MM.1S (cell line): ENCODE measurements at regions not wholly inside any gene's neighbourhood (a gene's known extent, or its start where the extent isn't known, plus 50 kb on each side); places are given as distances from the start of the nearest gene placed in this dataset.

Experiments used
- DNase-seq: peaks from one replicate; pipeline ENCODE4 v3.0.0-alpha.2; 2015
- H2AFZ ChIP-seq: fragments of 300-600 bp; sonication (generic); 2 replicates; pipeline ENCODE4 v1.6.0; 2016; ENCODE audit warnings: antibody characterized with exemption, low read length
- H3F3A ChIP-seq: fragments of 300-600 bp; sonication (generic); 2 replicates; pipeline ENCODE4 v1.6.1; 2016; ENCODE audit warnings: mild to moderate bottlenecking, antibody characterized with exemption, low read length, moderate library complexity, mixed read lengths; ENCODE audit not compliant: insufficient read depth
- H3K27ac ChIP-seq: fragments of 300-600 bp; sonication (generic); 2 replicates; pipeline ENCODE4 v1.5.1; 2016; ENCODE audit warnings: mild to moderate bottlenecking, low read length
- H3K27me3 ChIP-seq: fragments of 300-600 bp; sonication (generic); replicated peaks from 2 replicates; pipeline ENCODE4 v1.6.0; 2016; ENCODE audit warnings: low read length; ENCODE audit not compliant: insufficient read depth
- H3K36me3 ChIP-seq: fragments of 300-600 bp; sonication (generic); replicated peaks from 2 replicates; pipeline ENCODE4 v1.6.1; 2016; ENCODE audit warnings: mild to moderate bottlenecking, low read length, mixed read lengths; ENCODE audit not compliant: insufficient read depth
- H3K4me1 ChIP-seq: fragments of 300-600 bp; sonication (generic); 2 replicates; pipeline ENCODE4 v1.6.1; 2016; ENCODE audit warnings: low read length, mixed read lengths
- H3K4me2 ChIP-seq: fragments of 300-600 bp; sonication (generic); 2 replicates; pipeline ENCODE4 v1.6.0; 2016; ENCODE audit warnings: low read depth, low read length
- H3K4me3 ChIP-seq: fragments of 300-600 bp; sonication (generic); 2 replicates; pipeline ENCODE4 v1.5.1; 2016; ENCODE audit warnings: low read length, mixed read lengths
- H3K79me2 ChIP-seq: fragments of 300-600 bp; sonication (generic); 2 replicates; pipeline ENCODE4 v1.6.1; 2016; ENCODE audit warnings: mixed run types, low read length, mixed read lengths
- H3K9ac ChIP-seq: fragments of 300-600 bp; sonication (generic); 2 replicates; pipeline ENCODE4 v1.6.1; 2016; ENCODE audit warnings: low read length, mixed read lengths
- H3K9me2 ChIP-seq: fragments of 300-600 bp; sonication (generic); replicated peaks from 2 replicates; pipeline ENCODE4 v1.6.1; 2016; ENCODE audit warnings: mild to moderate bottlenecking, low read length, mixed read lengths; ENCODE audit not compliant: insufficient read depth
- H3K9me3 ChIP-seq: fragments of 300-600 bp; sonication (generic); replicated peaks from 2 replicates; pipeline ENCODE4 v1.6.1; 2016; ENCODE audit warnings: mild to moderate bottlenecking, low read length, mixed read lengths; ENCODE audit not compliant: insufficient read depth
- H4K20me1 ChIP-seq: fragments of 300-600 bp; sonication (generic); 2 replicates; pipeline ENCODE4 v1.6.1; 2016; ENCODE audit warnings: mild to moderate bottlenecking, low read length, moderate library complexity, mixed read lengths; ENCODE audit not compliant: insufficient read depth
- CTCF ChIP-seq: fragments of 300-600 bp; sonication (generic); IDR thresholded peaks from 2 replicates; pipeline ENCODE4 v1.5.1; 2016; ENCODE audit warnings: antibody characterized with exemption, low read length, mixed read lengths
- EZH2 ChIP-seq: fragments of 300-600 bp; sonication (generic); optimal IDR thresholded peaks from 2 replicates; pipeline ENCODE3; 2017; ENCODE audit warnings: low read depth, mild to moderate bottlenecking, antibody characterized with exemption, low read length, mixed read lengths
- EZH2phosphoT487 ChIP-seq: fragments of 300-600 bp; sonication (generic); IDR thresholded peaks from 2 replicates; pipeline ENCODE4 v1.6.1; 2018; ENCODE audit warnings: antibody characterized with exemption, low read length

- no peak overlapping the region for H3K4me3 ChIP-seq
These were observed 117.0 kb upstream of the C11orf87 start for GRCh38 chr11:109305009-109305408.

GRCh38 chr11:109306322-109306721, 115.7 kb upstream of the C11orf87 start:
- no peak for DNase-seq
- TF ChIP-seq EZH2: no peak
- no peak for TF ChIP-seq EZH2phosphoT487
- no peaks in the 10 kb centered on the region for H3K4me1 ChIP-seq
- H3K27me3 ChIP-seq: no peaks in the 10 kb centered on the region
- H3K9me2 ChIP-seq: no peaks in the 10 kb centered on the region
- H3K4me2 ChIP-seq: no peak overlapping the region
- no peaks in the 10 kb centered on the region for H4K20me1 ChIP-seq
- H3K9me3 ChIP-seq: no peaks in the 10 kb centered on the region
- H3K9ac ChIP-seq: no peak overlapping the region
- H3K27ac ChIP-seq: no peak overlapping the region
- no peaks in the 10 kb centered on the region for H3K36me3 ChIP-seq
- H2AFZ ChIP-seq: no peak overlapping the region
- no peaks in the 10 kb centered on the region for H3K79me2 ChIP-seq
- no peaks in the 10 kb centered on the region for H3F3A ChIP-seq
- H3K4me3 ChIP-seq: no peak overlapping the region

More at GRCh38 chr11:109305009-109305408, 117.0 kb upstream of the C11orf87 start:
- DNase-seq: no peak
- Histone ChIP-seq H3K36me3 (no peaks in the 10 kb centered on the region), H2AFZ (no peak overlapping the region), H4K20me1 (no peaks in the 10 kb centered on the region), H3K79me2 (no peaks in the 10 kb centered on the region), H3K9me2 (no peaks in the 10 kb centered on the region), H3K4me2 (no peak overlapping the region), H3K4me1 (no peaks in the 10 kb centered on the region), H3K9ac (no peak overlapping the region), H3K27ac (no peak overlapping the region), H3K9me3 (no peaks in the 10 kb centered on the region), H3K27me3 (no peaks in the 10 kb centered on the region), H3F3A (no peaks in the 10 kb centered on the region)
- TF ChIP-seq EZH2: no peak
- TF ChIP-seq EZH2phosphoT487: no peak
- TF ChIP-seq CTCF: no peak

GRCh38 chr11:109307366-109307765, 114.6 kb upstream of the C11orf87 start:
- Histone ChIP-seq H3K27ac (no peak overlapping the region), H3K9ac (no peak overlapping the region)
- no peak for TF ChIP-seq EZH2phosphoT487
- no peak for TF ChIP-seq CTCF
- TF ChIP-seq EZH2: no peak

GRCh38 chr11:109308551-109308950, 113.4 kb upstream of the C11orf87 start:
- TF ChIP-seq EZH2phosphoT487 (no peak), EZH2 (no peak), CTCF (no peak)
- Histone ChIP-seq H4K20me1 (no peaks in the 10 kb centered on the region), H3K27ac (no peak overlapping the region), H3K79me2 (no peaks in the 10 kb centered on the region), H3F3A (no peaks in the 10 kb centered on the region), H3K4me1 (no peaks in the 10 kb centered on the region), H2AFZ (no peak overlapping the region), H3K27me3 (no peaks in the 10 kb centered on the region), H3K9me3 (no peaks in the 10 kb centered on the region), H3K9me2 (no peaks in the 10 kb centered on the region), H3K9ac (no peak overlapping the region), H3K4me2 (no peak overlapping the region), H3K36me3 (no peaks in the 10 kb centered on the region), H3K4me3 (no peak overlapping the region)
- no peak for DNase-seq

More at GRCh38 chr11:109307366-109307765, 114.6 kb upstream of the C11orf87 start:
- Histone ChIP-seq H3K9me3 (no peaks in the 10 kb centered on the region), H2AFZ (no peak overlapping the region), H4K20me1 (no peaks in the 10 kb centered on the region), H3F3A (no peaks in the 10 kb centered on the region), H3K4me1 (no peaks in the 10 kb centered on the region), H3K36me3 (no peaks in the 10 kb centered on the region), H3K79me2 (no peaks in the 10 kb centered on the region), H3K4me2 (no peak overlapping the region), H3K27me3 (no peaks in the 10 kb centered on the region), H3K9me2 (no peaks in the 10 kb centered on the region), H3K4me3 (no peak overlapping the region)
- DNase-seq: no peak
